Erythroblast (primary cell): ENCODE measurements at regions not wholly inside any gene's neighbourhood (a gene's known extent, or its start where the extent isn't known, plus 50 kb on each side); places are given as distances from the start of the nearest gene placed in this dataset.

Experiments
- GATA1 ChIP-seq: IDR thresholded peaks from 2 replicates; pipeline ENCODE4 v1.6.1; 2011; ENCODE audit warnings: low read depth, mild to moderate bottlenecking, control low read depth, low read length, moderate library complexity
- POLR2A ChIP-seq: IDR thresholded peaks from 2 replicates; pipeline ENCODE4 v1.6.1; 2011; ENCODE audit warnings: mild to moderate bottlenecking, low read length

DNA sequence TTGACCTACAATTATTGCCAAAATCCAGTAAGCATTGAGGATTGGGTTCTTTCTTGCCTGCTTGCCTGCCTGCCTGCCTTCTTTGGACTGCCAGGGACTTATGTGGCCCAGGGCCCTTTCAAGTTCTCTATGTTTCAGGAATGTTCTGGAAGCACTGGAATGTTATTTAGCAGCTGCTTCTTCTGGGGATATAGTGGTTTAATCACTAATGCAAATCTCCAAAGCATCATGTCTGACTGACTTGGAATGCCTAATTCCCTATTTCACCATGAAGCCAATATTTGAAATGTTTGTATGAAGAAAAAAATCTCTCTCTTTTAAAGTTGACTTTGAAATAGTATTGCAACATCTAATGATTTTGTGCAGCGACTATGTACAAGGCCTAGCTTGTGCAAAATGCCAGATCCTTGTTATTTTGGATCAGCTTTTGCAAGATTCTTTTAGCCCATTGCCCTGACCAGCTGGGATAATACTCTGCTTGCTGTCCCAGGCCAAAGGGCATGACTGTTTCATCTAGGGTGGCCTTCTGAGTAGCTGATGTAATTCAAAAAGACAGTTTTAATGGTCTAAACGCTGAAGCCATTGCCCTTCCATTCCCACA is 204.6 kb downstream of the RND3 start:
- TF ChIP-seq POLR2A (no peak), GATA1 (no peak)
